Activated naive CD8-positive, alpha-beta T cell (primary cell): ENCODE measurements at regions not wholly inside any gene's neighbourhood (a gene's known extent, or its start where the extent isn't known, plus 50 kb on each side); places are given as distances from the start of the nearest gene placed in this dataset.

Experiments
- H3K27ac Mint-ChIP-seq: one replicate; pipeline ENCODE4 v1.8.0; 2021; ENCODE audit warnings: mixed read lengths
- H3K27me3 Mint-ChIP-seq: one replicate; pipeline ENCODE4 v1.8.0; 2021; ENCODE audit warnings: mixed read lengths
- H3K36me3 Mint-ChIP-seq: one replicate; pipeline ENCODE4 v1.8.0; 2021; ENCODE audit warnings: mixed read lengths
- H3K4me1 Mint-ChIP-seq: one replicate; pipeline ENCODE4 v1.8.0; 2021; ENCODE audit warnings: low read depth, mixed read lengths
- H3K4me3 Mint-ChIP-seq: one replicate; pipeline ENCODE4 v1.8.0; 2021; ENCODE audit warnings: mild to moderate bottlenecking, mixed read lengths
- H3K9me3 Mint-ChIP-seq: one replicate; pipeline ENCODE4 v1.8.0; 2021; ENCODE audit warnings: low read depth, mixed read lengths

DNA sequence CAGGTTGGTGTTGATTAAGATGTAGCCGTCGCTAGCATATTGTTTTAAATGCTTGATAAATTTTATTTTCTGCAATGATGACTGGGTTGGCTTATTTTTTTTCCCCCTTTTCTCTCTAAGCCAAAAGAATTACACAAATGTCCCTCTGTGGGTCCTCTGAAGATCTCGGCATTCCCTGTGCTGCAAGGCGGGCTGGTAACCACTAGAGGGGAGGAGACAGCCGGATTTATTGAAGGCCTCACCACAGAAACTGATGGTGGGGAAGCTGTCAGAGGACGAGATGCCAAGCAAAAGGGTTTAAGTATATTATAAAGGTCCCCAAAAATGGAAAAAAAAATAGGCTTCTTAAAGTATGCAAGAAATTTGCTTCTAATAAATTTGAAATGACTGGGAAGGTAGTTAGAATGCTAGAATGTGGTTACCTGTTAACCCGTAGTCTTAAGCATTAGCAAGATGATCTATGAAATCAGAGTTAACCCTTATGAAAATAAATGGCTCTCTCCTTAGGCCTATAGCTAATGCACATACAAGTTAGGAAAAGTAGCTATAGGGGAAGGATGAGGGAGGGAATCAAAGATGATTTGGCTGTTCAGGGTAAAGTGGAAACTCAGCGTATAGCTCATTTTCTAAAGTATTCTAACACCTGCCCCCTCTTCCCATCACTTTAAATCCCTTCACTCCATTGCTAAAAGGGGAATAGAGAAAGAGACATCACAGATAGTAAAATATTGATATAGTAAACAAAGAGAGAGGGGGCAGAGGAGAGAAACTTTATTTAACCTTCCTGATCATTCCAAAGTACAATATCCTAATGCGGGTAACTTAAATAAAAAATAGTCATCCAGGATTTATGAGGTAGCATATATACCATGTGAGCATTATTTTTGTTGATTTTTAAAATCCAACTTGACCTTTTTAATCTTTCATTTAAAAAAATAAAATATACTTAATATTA, 894.5 kb upstream of the POU3F3 start:
- no peak overlapping the region for H3K27ac Mint-ChIP-seq
- H3K4me1 Mint-ChIP-seq: no peaks in the 10 kb centered on the region
- no peak overlapping the region for H3K4me3 Mint-ChIP-seq
- no peaks in the 10 kb centered on the region for H3K27me3 Mint-ChIP-seq
- H3K36me3 Mint-ChIP-seq: no peaks in the 10 kb centered on the region
- no peaks in the 10 kb centered on the region for H3K9me3 Mint-ChIP-seq

GRCh38 chr2:103960129-103960513, 893.8 kb upstream of the POU3F3 start:
- Mint-ChIP-seq H3K36me3 (no peaks in the 10 kb centered on the region), H3K4me3 (no peak overlapping the region), H3K27me3 (no peaks in the 10 kb centered on the region), H3K27ac (no peak overlapping the region), H3K4me1 (no peaks in the 10 kb centered on the region), H3K9me3 (no peaks in the 10 kb centered on the region)

DNA sequence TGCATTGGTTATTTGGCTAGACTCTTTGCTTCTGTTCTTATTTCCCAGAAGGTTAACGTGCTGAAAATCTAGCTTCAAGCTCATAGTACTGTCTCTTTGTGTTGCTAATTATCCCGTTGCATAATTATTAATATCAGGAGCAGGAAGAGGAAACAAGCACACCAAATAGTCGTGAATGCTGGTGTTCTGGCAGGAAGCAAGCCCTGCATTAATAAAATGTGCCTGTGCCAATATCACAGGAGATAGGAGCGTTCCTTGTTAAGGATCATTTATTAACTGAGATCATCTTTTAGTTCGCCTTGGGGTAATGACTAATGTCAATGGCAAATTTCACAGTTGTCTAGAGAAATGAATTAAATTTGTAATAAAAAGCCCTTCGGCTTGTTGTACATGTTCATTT, 893.0 kb upstream of the POU3F3 start:
- no peaks in the 10 kb centered on the region for H3K27me3 Mint-ChIP-seq
- H3K36me3 Mint-ChIP-seq: no peaks in the 10 kb centered on the region
- H3K9me3 Mint-ChIP-seq: no peaks in the 10 kb centered on the region
- H3K27ac Mint-ChIP-seq: no peak overlapping the region
- no peak overlapping the region for H3K4me3 Mint-ChIP-seq
- no peaks in the 10 kb centered on the region for H3K4me1 Mint-ChIP-seq

DNA sequence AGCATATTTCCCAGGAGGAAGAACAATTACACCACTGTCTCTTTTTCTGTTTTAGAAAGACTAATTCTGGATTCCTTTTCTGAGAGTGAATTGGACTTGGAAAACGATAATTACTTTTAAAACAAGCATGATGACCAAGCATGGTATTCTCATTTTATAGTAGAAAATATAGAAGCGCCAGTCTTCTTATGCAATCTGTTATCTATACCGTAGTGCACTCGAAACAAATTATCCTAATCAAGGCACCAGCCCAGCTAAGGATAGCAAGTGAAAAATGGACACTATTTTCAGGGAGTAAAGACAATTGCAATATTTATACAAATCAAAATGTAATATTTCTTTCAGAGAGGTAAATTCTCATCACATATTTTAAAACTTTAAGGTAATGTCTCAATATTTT, 892.1 kb upstream of the POU3F3 start:
- Mint-ChIP-seq H3K9me3 (no peaks in the 10 kb centered on the region), H3K27ac (no peak overlapping the region), H3K36me3 (no peaks in the 10 kb centered on the region), H3K4me1 (no peaks in the 10 kb centered on the region), H3K4me3 (no peak overlapping the region), H3K27me3 (no peaks in the 10 kb centered on the region)

- no peaks in the 10 kb centered on the region for H3K9me3 Mint-ChIP-seq
- H3K27ac Mint-ChIP-seq: no peak overlapping the region
- H3K4me1 Mint-ChIP-seq: no peaks in the 10 kb centered on the region
- H3K27me3 Mint-ChIP-seq: no peaks in the 10 kb centered on the region
- no peaks in the 10 kb centered on the region for H3K36me3 Mint-ChIP-seq
- H3K4me3 Mint-ChIP-seq: no peak overlapping the region
These were observed 891.2 kb upstream of the POU3F3 start for GRCh38 chr2:103962670-103963069.

DNA sequence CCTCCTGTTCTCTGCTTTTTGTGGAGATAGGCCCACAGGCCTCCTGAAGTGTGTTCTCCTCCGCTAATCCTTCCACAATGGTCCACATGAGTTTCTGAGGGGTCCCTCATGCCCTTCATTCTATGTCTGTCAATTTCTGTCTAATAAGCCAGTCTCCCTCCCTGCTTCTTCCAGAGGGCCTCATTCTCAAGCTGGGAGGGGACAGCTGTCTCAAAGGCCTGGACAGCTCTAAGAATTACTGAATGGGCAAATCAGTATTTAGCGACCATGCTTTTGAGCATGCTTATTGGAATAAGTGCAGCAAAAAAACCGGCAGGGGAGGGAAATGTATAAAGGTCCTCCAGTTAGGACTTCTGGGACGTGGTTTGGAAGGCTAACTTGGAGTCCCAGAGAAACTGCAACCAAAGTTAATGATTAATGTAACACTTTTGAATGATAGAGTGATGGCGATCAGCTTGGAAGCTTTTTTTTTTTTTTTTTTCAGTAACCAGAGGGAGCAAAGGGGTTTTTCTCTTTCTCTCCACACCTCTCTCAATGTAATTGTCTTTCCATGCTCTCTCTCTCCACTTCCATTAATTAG, 890.7 kb upstream of the POU3F3 start:
- Mint-ChIP-seq H3K27ac (no peak overlapping the region), H3K9me3 (no peaks in the 10 kb centered on the region), H3K36me3 (no peaks in the 10 kb centered on the region), H3K27me3 (no peaks in the 10 kb centered on the region), H3K4me3 (no peak overlapping the region), H3K4me1 (no peaks in the 10 kb centered on the region)

GRCh38 chr2:103977241-103977640, 876.7 kb upstream of the POU3F3 start:
- no peak overlapping the region for H3K4me3 Mint-ChIP-seq
- H3K36me3 Mint-ChIP-seq: no peaks in the 10 kb centered on the region
- H3K27me3 Mint-ChIP-seq: no peaks in the 10 kb centered on the region
- H3K9me3 Mint-ChIP-seq: no peaks in the 10 kb centered on the region
- no peaks in the 10 kb centered on the region for H3K4me1 Mint-ChIP-seq
- no peak overlapping the region for H3K27ac Mint-ChIP-seq

DNA sequence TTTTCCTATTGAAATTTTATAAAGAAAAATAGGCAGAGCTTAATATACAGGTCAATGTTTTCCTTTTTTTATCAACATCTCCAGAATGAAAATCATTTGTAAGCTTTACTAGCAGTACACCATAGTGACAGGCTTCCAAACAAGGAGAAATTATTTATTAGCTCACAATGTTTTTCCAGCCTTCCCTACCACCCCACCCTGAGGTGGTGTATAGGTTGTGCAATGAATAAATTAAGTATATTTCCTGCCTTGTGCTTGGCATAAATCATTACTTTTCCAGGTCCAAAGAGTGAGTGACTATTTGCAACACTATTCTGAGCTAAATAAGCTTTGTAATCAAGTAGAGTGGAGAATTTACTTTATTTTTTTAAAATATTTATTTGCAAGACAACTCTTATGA, 876.2 kb upstream of the POU3F3 start:
- Mint-ChIP-seq H3K27me3 (no peaks in the 10 kb centered on the region), H3K4me1 (no peaks in the 10 kb centered on the region), H3K27ac (no peak overlapping the region), H3K36me3 (no peaks in the 10 kb centered on the region), H3K4me3 (no peak overlapping the region), H3K9me3 (no peaks in the 10 kb centered on the region)

GRCh38 chr2:103980401-103980800, 873.5 kb upstream of the POU3F3 start:
- H3K27ac Mint-ChIP-seq: no peak overlapping the region
- no peaks in the 10 kb centered on the region for H3K36me3 Mint-ChIP-seq
- H3K9me3 Mint-ChIP-seq: no peaks in the 10 kb centered on the region
- no peak overlapping the region for H3K4me3 Mint-ChIP-seq
- no peaks in the 10 kb centered on the region for H3K4me1 Mint-ChIP-seq
- no peaks in the 10 kb centered on the region for H3K27me3 Mint-ChIP-seq

- H3K9me3 Mint-ChIP-seq: no peaks in the 10 kb centered on the region
- no peaks in the 10 kb centered on the region for H3K4me1 Mint-ChIP-seq
These were observed 871.2 kb upstream of the POU3F3 start for GRCh38 chr2:103982691-103983090.

GRCh38 chr2:103986001-103986400, 867.9 kb upstream of the POU3F3 start:
- Mint-ChIP-seq H3K27ac (no peak overlapping the region), H3K4me1 (no peaks in the 10 kb centered on the region), H3K36me3 (no peaks in the 10 kb centered on the region), H3K4me3 (no peak overlapping the region), H3K27me3 (no peaks in the 10 kb centered on the region), H3K9me3 (peaks cover 10% of the 10 kb centered on the region)

More at GRCh38 chr2:103982691-103983090, 871.2 kb upstream of the POU3F3 start:
- Mint-ChIP-seq H3K36me3 (no peaks in the 10 kb centered on the region), H3K27ac (no peak overlapping the region), H3K27me3 (no peaks in the 10 kb centered on the region), H3K4me3 (no peak overlapping the region)

DNA sequence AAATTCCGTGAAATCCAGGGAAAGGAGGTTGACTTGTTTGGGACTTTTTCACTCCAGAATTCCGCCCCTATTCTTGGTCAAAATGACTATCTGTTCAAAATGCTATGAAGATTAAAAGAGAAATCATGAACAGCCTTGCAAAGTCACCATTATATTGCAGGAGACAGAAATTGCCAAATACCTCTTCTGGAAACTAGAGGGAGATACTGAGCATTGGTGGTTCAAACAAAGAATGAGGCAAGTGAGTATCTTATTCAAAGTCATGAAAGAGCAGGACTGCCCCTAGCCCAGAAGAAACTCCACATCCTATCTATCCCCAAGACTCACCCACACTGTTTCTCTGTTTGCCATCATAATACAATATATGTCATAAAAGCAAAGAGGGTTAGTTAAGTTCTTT, 862.3 kb upstream of the POU3F3 start:
- Mint-ChIP-seq H3K27ac (no peak overlapping the region), H3K27me3 (peaks cover 1% of the 10 kb centered on the region), H3K4me3 (no peak overlapping the region), H3K9me3 (peaks cover 18% of the 10 kb centered on the region), H3K4me1 (no peaks in the 10 kb centered on the region), H3K36me3 (no peaks in the 10 kb centered on the region)

- H3K27ac Mint-ChIP-seq: no peak overlapping the region
- peaks cover 14% of the 10 kb centered on the region for H3K9me3 Mint-ChIP-seq
- H3K4me1 Mint-ChIP-seq: no peaks in the 10 kb centered on the region
- H3K27me3 Mint-ChIP-seq: no peaks in the 10 kb centered on the region
- no peak overlapping the region for H3K4me3 Mint-ChIP-seq
- H3K36me3 Mint-ChIP-seq: no peaks in the 10 kb centered on the region
These were observed 849.1 kb upstream of the POU3F3 start for GRCh38 chr2:104004821-104005220.

- H3K9me3 Mint-ChIP-seq: peaks cover 11% of the 10 kb centered on the region
- no peak overlapping the region for H3K4me3 Mint-ChIP-seq
- H3K27me3 Mint-ChIP-seq: no peaks in the 10 kb centered on the region
- no peaks in the 10 kb centered on the region for H3K4me1 Mint-ChIP-seq
- no peaks in the 10 kb centered on the region for H3K36me3 Mint-ChIP-seq
- no peak overlapping the region for H3K27ac Mint-ChIP-seq
These were observed 837.1 kb upstream of the POU3F3 start for GRCh38 chr2:104016801-104017200.

GRCh38 chr2:104023306-104023705, 830.6 kb upstream of the POU3F3 start:
- H3K27ac Mint-ChIP-seq: no peak overlapping the region
- no peaks in the 10 kb centered on the region for H3K4me1 Mint-ChIP-seq
- H3K4me3 Mint-ChIP-seq: no peak overlapping the region
- H3K36me3 Mint-ChIP-seq: no peaks in the 10 kb centered on the region
- H3K9me3 Mint-ChIP-seq: no peaks in the 10 kb centered on the region
- H3K27me3 Mint-ChIP-seq: no peaks in the 10 kb centered on the region

DNA sequence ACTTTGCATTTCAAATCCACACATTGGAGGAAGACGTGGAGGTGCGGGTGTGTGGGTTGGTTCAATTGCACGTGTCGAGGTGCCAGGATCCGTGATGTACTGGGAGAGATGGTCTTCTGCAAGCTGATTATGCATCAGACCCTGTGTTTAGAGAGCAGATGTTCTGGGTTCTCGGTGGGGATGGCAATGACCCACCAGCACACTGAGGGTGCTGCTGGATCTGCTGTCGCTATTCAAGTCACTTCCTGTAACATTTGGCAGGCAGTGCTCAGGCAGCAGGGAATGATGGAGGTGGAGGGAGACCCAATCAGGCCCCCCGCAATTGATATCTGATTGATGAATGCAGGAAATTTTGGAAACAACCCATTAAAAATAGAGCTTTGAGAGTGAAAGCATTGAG, 830.1 kb upstream of the POU3F3 start:
- H3K4me1 Mint-ChIP-seq: no peaks in the 10 kb centered on the region
- peaks cover 1% of the 10 kb centered on the region for H3K9me3 Mint-ChIP-seq
- H3K27ac Mint-ChIP-seq: no peak overlapping the region
- no peaks in the 10 kb centered on the region for H3K27me3 Mint-ChIP-seq
- no peaks in the 10 kb centered on the region for H3K36me3 Mint-ChIP-seq
- H3K4me3 Mint-ChIP-seq: no peak overlapping the region
